ENCODE measurements at regions not wholly inside any gene's neighbourhood (a gene's known extent, or its start where the extent isn't known, plus 50 kb on each side); places are given as distances from the start of the nearest gene placed in this dataset.

- no peaks in the 10 kb centered on the region for H3K36me3 ChIP-seq (ENCODE audit: control insufficient read depth in 2 of 2, insufficient read depth in 1 of 2, low read length in 2 of 2)
- TF ChIP-seq, protein P1, sequence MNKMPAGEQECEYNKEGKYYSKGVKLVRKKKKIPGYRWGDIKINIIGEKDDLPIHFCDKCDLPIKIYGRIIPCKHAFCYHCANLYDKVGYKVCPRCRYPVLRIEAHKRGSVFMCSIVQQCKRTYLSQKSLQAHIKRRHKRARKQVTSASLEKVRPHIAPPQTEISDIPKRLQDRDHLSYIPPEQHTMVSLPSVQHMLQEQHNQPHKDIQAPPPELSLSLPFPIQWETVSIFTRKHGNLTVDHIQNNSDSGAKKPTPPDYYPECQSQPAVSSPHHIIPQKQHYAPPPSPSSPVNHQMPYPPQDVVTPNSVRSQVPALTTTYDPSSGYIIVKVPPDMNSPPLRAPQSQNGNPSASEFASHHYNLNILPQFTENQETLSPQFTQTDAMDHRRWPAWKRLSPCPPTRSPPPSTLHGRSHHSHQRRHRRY (tag by site-specific recombination; IDR thresholded peaks at IDR 0.05): no peak
- TF ChIP-seq ZNF707 (tag by site-specific recombination; IDR thresholded peaks at IDR 0.05) (no peak), YY1 (tag by site-specific recombination; IDR thresholded peaks at IDR 0.05) (no peak), ZNF561 (tag by site-specific recombination; IDR thresholded peaks at IDR 0.05; ENCODE audit: borderline replicate concordance) (no peak), WT1 (tag by site-specific recombination; IDR thresholded peaks at IDR 0.05) (no peak)
- H3K9me3 ChIP-seq (ENCODE audit: control insufficient read depth, insufficient read depth, low read depth, low read length): no peaks in the 10 kb centered on the region
- no peak overlapping the region for H3K4me3 ChIP-seq (ENCODE audit: low read depth, low read length)
- H3K4me1 ChIP-seq (ENCODE audit: control insufficient read depth, insufficient read depth, low read length): no peaks in the 10 kb centered on the region
- ChIA-PET POLR2A (no interaction called here), CTCF (no interaction called here)
- H3K27ac ChIP-seq (ENCODE audit: extremely low read depth, low read depth, low read length): no peak overlapping the region
These were observed 544.4 kb downstream of the DCDC2C start for GRCh38 chr2:4247791-4248190.

- Histone ChIP-seq H3K36me3 (ENCODE audit: control insufficient read depth in 2 of 2, insufficient read depth in 1 of 2, low read length in 2 of 2) (no peaks in the 10 kb centered on the region), H3K9me3 (ENCODE audit: control insufficient read depth, insufficient read depth, low read depth, low read length) (no peaks in the 10 kb centered on the region), H3K4me1 (ENCODE audit: control insufficient read depth, insufficient read depth, low read length) (no peaks in the 10 kb centered on the region), H3K27ac (ENCODE audit: extremely low read depth, low read depth, low read length) (no peak overlapping the region), H3K4me3 (ENCODE audit: low read depth, low read length) (no peak overlapping the region)
- CTCF ChIA-PET: interaction anchor here (0.6 kb wide), 1 partner anchor 263 kb away, joined by 3 read pairs; no protein-coding TSS in a partner anchor
- POLR2A ChIA-PET: no interaction called here
- TF ChIP-seq, protein P2, sequence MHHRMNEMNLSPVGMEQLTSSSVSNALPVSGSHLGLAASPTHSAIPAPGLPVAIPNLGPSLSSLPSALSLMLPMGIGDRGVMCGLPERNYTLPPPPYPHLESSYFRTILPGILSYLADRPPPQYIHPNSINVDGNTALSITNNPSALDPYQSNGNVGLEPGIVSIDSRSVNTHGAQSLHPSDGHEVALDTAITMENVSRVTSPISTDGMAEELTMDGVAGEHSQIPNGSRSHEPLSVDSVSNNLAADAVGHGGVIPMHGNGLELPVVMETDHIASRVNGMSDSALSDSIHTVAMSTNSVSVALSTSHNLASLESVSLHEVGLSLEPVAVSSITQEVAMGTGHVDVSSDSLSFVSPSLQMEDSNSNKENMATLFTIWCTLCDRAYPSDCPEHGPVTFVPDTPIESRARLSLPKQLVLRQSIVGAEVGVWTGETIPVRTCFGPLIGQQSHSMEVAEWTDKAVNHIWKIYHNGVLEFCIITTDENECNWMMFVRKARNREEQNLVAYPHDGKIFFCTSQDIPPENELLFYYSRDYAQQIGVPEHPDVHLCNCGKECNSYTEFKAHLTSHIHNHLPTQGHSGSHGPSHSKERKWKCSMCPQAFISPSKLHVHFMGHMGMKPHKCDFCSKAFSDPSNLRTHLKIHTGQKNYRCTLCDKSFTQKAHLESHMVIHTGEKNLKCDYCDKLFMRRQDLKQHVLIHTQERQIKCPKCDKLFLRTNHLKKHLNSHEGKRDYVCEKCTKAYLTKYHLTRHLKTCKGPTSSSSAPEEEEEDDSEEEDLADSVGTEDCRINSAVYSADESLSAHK (tag by site-specific recombination; IDR thresholded peaks at IDR 0.05): no peak
- TF ChIP-seq ZNF280C (tag by site-specific recombination; IDR thresholded peaks at IDR 0.05) (no peak), ZBTB6 (tag by site-specific recombination; IDR thresholded peaks at IDR 0.05) (no peak), ZNF48 (tag by site-specific recombination; IDR thresholded peaks at IDR 0.05) (no peak), ZNF37A (tag by site-specific recombination; IDR thresholded peaks at IDR 0.05) (no peak), ZNF174 (tag by site-specific recombination; IDR thresholded peaks at IDR 0.05) (no peak)
These were observed 552.1 kb downstream of the DCDC2C start for GRCh38 chr2:4255491-4255890.

DNA sequence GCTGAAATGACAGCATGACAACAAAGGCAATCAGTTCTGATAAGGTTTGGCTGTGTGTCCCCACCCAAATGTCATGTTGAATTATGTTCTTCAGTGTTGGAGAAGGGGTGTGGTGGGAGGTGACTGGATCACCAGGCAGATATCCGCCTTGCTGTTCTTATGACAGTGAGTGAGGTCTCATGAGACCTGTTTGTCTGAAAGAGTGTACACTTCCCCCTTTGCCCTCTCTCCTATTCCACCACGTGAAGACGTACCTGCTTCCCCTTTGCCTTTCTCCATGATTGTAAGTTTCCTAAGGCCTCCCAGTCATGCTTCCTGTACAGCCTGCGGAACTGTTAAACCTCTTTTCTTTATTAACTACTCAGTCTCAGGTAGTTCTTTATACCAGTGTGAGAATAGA lies 553.0 kb downstream of the DCDC2C start:
- H3K4me3 ChIP-seq (ENCODE audit: low read depth, low read length): no peak overlapping the region
- no peaks in the 10 kb centered on the region for H3K9me3 ChIP-seq (ENCODE audit: control insufficient read depth, insufficient read depth, low read depth, low read length)
- ChIA-PET POLR2A (no interaction called here), CTCF (no interaction called here)
- H3K4me1 ChIP-seq (ENCODE audit: control insufficient read depth, insufficient read depth, low read length): no peaks in the 10 kb centered on the region
- no peak overlapping the region for H3K27ac ChIP-seq (ENCODE audit: extremely low read depth, low read depth, low read length)
- no peaks in the 10 kb centered on the region for H3K36me3 ChIP-seq (ENCODE audit: control insufficient read depth in 2 of 2, insufficient read depth in 1 of 2, low read length in 2 of 2)
- TF ChIP-seq ZNF514 (tag by site-specific recombination; IDR thresholded peaks at IDR 0.05) (no peak), HIC1 (tag by site-specific recombination; IDR thresholded peaks at IDR 0.05) (no peak), ZNF423 (tag by site-specific recombination; IDR thresholded peaks at IDR 0.05) (no peak), ZNF777 (tag by site-specific recombination; IDR thresholded peaks at IDR 0.05; ENCODE audit: borderline replicate concordance) (no peak), ZNF664 (tag by site-specific recombination; IDR thresholded peaks at IDR 0.05) (no peak), ZNF184 (tag by site-specific recombination; IDR thresholded peaks at IDR 0.05) (no peak)
- TF ChIP-seq, protein P3, sequence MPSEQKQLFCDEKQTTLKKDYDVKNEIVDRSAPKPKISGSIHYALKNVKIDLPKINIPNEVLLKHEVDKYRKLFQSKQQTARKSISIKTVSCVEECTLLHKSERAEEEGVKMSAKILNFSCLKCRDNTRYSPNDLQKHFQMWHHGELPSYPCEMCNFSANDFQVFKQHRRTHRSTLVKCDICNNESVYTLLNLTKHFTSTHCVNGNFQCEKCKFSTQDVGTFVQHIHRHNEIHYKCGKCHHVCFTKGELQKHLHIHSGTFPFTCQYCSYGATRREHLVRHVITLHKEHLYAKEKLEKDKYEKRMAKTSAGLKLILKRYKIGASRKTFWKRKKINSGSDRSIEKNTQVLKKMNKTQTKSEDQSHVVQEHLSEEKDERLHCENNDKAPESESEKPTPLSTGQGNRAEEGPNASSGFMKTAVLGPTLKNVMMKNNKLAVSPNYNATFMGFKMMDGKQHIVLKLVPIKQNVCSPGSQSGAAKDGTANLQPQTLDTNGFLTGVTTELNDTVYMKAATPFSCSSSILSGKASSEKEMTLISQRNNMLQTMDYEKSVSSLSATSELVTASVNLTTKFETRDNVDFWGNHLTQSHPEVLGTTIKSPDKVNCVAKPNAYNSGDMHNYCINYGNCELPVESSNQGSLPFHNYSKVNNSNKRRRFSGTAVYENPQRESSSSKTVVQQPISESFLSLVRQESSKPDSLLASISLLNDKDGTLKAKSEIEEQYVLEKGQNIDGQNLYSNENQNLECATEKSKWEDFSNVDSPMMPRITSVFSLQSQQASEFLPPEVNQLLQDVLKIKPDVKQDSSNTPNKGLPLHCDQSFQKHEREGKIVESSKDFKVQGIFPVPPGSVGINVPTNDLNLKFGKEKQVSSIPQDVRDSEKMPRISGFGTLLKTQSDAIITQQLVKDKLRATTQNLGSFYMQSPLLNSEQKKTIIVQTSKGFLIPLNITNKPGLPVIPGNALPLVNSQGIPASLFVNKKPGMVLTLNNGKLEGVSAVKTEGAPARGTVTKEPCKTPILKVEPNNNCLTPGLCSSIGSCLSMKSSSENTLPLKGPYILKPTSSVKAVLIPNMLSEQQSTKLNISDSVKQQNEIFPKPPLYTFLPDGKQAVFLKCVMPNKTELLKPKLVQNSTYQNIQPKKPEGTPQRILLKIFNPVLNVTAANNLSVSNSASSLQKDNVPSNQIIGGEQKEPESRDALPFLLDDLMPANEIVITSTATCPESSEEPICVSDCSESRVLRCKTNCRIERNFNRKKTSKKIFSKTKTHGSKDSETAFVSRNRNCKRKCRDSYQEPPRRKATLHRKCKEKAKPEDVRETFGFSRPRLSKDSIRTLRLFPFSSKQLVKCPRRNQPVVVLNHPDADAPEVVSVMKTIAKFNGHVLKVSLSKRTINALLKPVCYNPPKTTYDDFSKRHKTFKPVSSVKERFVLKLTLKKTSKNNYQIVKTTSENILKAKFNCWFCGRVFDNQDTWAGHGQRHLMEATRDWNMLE (tag by site-specific recombination; conservative IDR thresholded peaks at IDR 0.05; ENCODE audit: low read depth): no peak
